Kidney epithelial cell (primary cell): ENCODE measurements at regions not wholly inside any gene's neighbourhood (a gene's known extent, or its start where the extent isn't known, plus 50 kb on each side); places are given as distances from the start of the nearest gene placed in this dataset.
"Not testable (repeated sequence)": the region's sequence is repeated elsewhere in the genome, so short reads cannot be mapped to it uniquely, and the experiment has no call there.

Source experiments
- DNase-seq: peaks from one replicate; pipeline ENCODE4 v3.0.0-alpha.2; 2010; ENCODE audit warnings: low read depth
- H3K27me3 ChIP-seq: 2 replicates; pipeline ENCODE4 v1.6.0; 2011; ENCODE audit warnings: low read length; ENCODE audit not compliant: control insufficient read depth, insufficient read depth
- H3K36me3 ChIP-seq: 2 replicates; pipeline ENCODE4 v1.5.1; 2011; ENCODE audit warnings: low read length; ENCODE audit not compliant: control insufficient read depth, insufficient read depth
- H3K4me3 ChIP-seq: 2 replicates; pipeline ENCODE4 v1.5.1; 2011; ENCODE audit warnings: low read depth, mild to moderate bottlenecking, control low read depth, low read length
- CTCF ChIP-seq: IDR thresholded peaks from 2 replicates; pipeline ENCODE4 v1.5.1; 2011; ENCODE audit warnings: mild to moderate bottlenecking, moderate library complexity, low read length, control low read depth, inconsistent platforms; ENCODE audit not compliant: insufficient read depth, poor library complexity, severe bottlenecking

GRCh38 chr11:39345834-39346442, 2113.5 kb downstream of the LRRC4C start:
- DNase-seq = no peak
- no peak for TF ChIP-seq CTCF
- Histone ChIP-seq H3K4me3 (no peak overlapping the region), H3K36me3 (no peaks in the 10 kb centered on the region), H3K27me3 (no peaks in the 10 kb centered on the region)

GRCh38 chr11:39341461-39341860, 2118.0 kb downstream of the LRRC4C start:
- H3K4me3 ChIP-seq = no peak overlapping the region
- no peaks in the 10 kb centered on the region for H3K27me3 ChIP-seq
- DNase-seq = no peak
- H3K36me3 ChIP-seq = no peaks in the 10 kb centered on the region
- TF ChIP-seq CTCF = no peak

- not testable (repeated sequence) for H3K27me3 ChIP-seq, DNase-seq, H3K36me3 ChIP-seq, H3K4me3 ChIP-seq
Observed at GRCh38 chr11:39333006-39333405, 2126.4 kb downstream of the LRRC4C start.

- DNase-seq = no peak
- Histone ChIP-seq H3K4me3 (no peak overlapping the region), H3K27me3 (no peaks in the 10 kb centered on the region), H3K36me3 (no peaks in the 10 kb centered on the region)
- TF ChIP-seq CTCF = no peak
Observed at GRCh38 chr11:39327302-39327701, 2132.2 kb downstream of the LRRC4C start.

GRCh38 chr11:39311888-39312287, 2147.6 kb downstream of the LRRC4C start:
- H3K27me3 ChIP-seq, DNase-seq, H3K4me3 ChIP-seq, H3K36me3 ChIP-seq: not testable (repeated sequence)

GRCh38 chr11:39304586-39304985, 2154.9 kb downstream of the LRRC4C start:
- TF ChIP-seq CTCF = no peak
- H3K36me3 ChIP-seq = no peaks in the 10 kb centered on the region
- H3K4me3 ChIP-seq = no peak overlapping the region
- DNase-seq = no peak
- no peaks in the 10 kb centered on the region for H3K27me3 ChIP-seq

- no peaks in the 10 kb centered on the region for H3K27me3 ChIP-seq
- no peak overlapping the region for H3K4me3 ChIP-seq
- no peak for DNase-seq
- TF ChIP-seq CTCF = no peak
- no peaks in the 10 kb centered on the region for H3K36me3 ChIP-seq
Observed at GRCh38 chr11:39294648-39295047, 2164.8 kb downstream of the LRRC4C start.
